ENCODE measurements at regions not wholly inside any gene's neighbourhood (a gene's known extent, or its start where the extent isn't known, plus 50 kb on each side); places are given as distances from the start of the nearest gene placed in this dataset.

GRCh38 chr6:71393981-71394432 lies 105.4 kb downstream of the OGFRL1 start:
- TF ChIP-seq POLR2A (IDR thresholded peaks at IDR 0.05; ENCODE audit: low read depth, low read length) (no peak), POLR2AphosphoS5 (IDR thresholded peaks at IDR 0.05; ENCODE audit: low read depth, low read length) (no peak), TAF1 (IDR thresholded peaks at IDR 0.05; ENCODE audit: low read depth, low read length) (no peak), SPI1 (IDR thresholded peaks at IDR 0.05; ENCODE audit: low read depth, low read length) (no peak), POU2F2 (IDR thresholded peaks at IDR 0.05; ENCODE audit: low read depth, low read length) (no peak), PAX5 (IDR thresholded peaks at IDR 0.05; ENCODE audit: insufficient read depth, low read length, severe bottlenecking) (no peak)
